ENCODE measurements at regions not wholly inside any gene's neighbourhood (a gene's known extent, or its start where the extent isn't known, plus 50 kb on each side); places are given as distances from the start of the nearest gene placed in this dataset.

DNA sequence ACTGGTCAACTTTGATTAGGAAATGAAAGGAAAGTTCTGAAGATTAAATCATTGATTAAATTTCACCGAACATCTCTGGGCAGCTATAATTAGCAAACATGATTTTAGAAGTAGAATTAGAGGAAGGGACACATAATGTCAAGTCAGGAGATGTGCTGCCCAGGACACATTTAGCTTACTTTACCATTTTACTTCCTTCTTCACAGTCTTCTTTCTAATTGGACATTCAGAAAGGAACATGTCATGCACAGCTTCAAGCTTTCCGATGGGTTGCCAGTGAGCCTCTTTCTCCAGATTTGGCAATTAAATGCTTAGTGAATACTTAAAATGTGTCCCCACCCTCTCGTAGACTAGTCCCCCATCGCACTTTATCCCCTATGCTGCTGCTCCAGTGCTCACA lies 234.7 kb downstream of the FAM76B start:
- TF ChIP-seq, protein P1, sequence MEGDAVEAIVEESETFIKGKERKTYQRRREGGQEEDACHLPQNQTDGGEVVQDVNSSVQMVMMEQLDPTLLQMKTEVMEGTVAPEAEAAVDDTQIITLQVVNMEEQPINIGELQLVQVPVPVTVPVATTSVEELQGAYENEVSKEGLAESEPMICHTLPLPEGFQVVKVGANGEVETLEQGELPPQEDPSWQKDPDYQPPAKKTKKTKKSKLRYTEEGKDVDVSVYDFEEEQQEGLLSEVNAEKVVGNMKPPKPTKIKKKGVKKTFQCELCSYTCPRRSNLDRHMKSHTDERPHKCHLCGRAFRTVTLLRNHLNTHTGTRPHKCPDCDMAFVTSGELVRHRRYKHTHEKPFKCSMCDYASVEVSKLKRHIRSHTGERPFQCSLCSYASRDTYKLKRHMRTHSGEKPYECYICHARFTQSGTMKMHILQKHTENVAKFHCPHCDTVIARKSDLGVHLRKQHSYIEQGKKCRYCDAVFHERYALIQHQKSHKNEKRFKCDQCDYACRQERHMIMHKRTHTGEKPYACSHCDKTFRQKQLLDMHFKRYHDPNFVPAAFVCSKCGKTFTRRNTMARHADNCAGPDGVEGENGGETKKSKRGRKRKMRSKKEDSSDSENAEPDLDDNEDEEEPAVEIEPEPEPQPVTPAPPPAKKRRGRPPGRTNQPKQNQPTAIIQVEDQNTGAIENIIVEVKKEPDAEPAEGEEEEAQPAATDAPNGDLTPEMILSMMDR (IDR thresholded peaks at IDR 0.05) = no peak
- no peak for TF ChIP-seq POLR2A (IDR thresholded peaks at IDR 0.05)
- TF ChIP-seq EP300 (IDR thresholded peaks at IDR 0.05; ENCODE audit: low read depth) = no peak
- TF ChIP-seq POLR2AphosphoS5 (IDR thresholded peaks at IDR 0.05) = no peak

Measured in transverse colon (tissue), 4 donors.